OCI-LY1 (cell line): ENCODE measurements at regions not wholly inside any gene's neighbourhood (a gene's known extent, or its start where the extent isn't known, plus 50 kb on each side); places are given as distances from the start of the nearest gene placed in this dataset.

ENCODE experiments used
- H2AFZ ChIP-seq: fragments of 200-600 bp; sonication (generic), shearing (Covaris generic); 2 replicates; pipeline ENCODE4 v1.6.0; 2014; ENCODE audit warnings: antibody characterized with exemption, mild to moderate bottlenecking, low read length
- H3F3A ChIP-seq: fragments of 200-600 bp; sonication (generic), shearing (Covaris generic); 2 replicates; pipeline ENCODE4 v1.6.0; 2014; ENCODE audit warnings: mild to moderate bottlenecking, antibody characterized with exemption, low read length, moderate library complexity; ENCODE audit not compliant: insufficient read depth
- H3K27ac ChIP-seq: fragments of 200-600 bp; sonication (generic); 2 replicates; pipeline ENCODE4 v1.5.1; 2014; ENCODE audit warnings: low read length, mixed run types, mild to moderate bottlenecking, low read depth; ENCODE audit not compliant: poor library complexity, severe bottlenecking
- H3K27me3 ChIP-seq: fragments of 200-600 bp; sonication (generic); 2 replicates; pipeline ENCODE4 v1.6.0; 2014; ENCODE audit warnings: antibody characterized with exemption, mild to moderate bottlenecking, low read length, moderate library complexity; ENCODE audit not compliant: insufficient read depth
- H3K36me3 ChIP-seq: fragments of 200-600 bp; sonication (generic); 2 replicates; pipeline ENCODE4 v1.6.1; 2014; ENCODE audit warnings: mild to moderate bottlenecking, antibody characterized with exemption, low read length, moderate library complexity, mixed read lengths; ENCODE audit not compliant: insufficient read depth
- H3K4me1 ChIP-seq: fragments of 200-600 bp; sonication (generic); 2 replicates; pipeline ENCODE4 v1.5.1; 2014; ENCODE audit warnings: mild to moderate bottlenecking, low read length, moderate library complexity; ENCODE audit not compliant: insufficient read depth, severe bottlenecking
- H3K4me2 ChIP-seq: fragments of 200-600 bp; sonication (generic), shearing (Covaris generic); 2 replicates; pipeline ENCODE4 v1.6.1; 2014; ENCODE audit warnings: low read length
- H3K4me3 ChIP-seq: fragments of 200-600 bp; sonication (generic); 2 replicates; pipeline ENCODE4 v1.5.1; 2014; ENCODE audit warnings: low read length, low read depth, mild to moderate bottlenecking, mixed read lengths; ENCODE audit not compliant: poor library complexity, severe bottlenecking
- H3K79me2 ChIP-seq: fragments of 200-600 bp; shearing (Covaris generic); 2 replicates; pipeline ENCODE4 v1.6.1; 2016; ENCODE audit warnings: mixed run types, low read length, mixed read lengths; ENCODE audit not compliant: insufficient read depth
- H3K9ac ChIP-seq: fragments of 200-600 bp; sonication (generic), shearing (Covaris generic); 2 replicates; pipeline ENCODE4 v1.6.1; 2014; ENCODE audit warnings: mild to moderate bottlenecking, low read length, mixed read lengths
- H3K9me2 ChIP-seq: fragments of 200-600 bp; sonication (generic), shearing (Covaris generic); 2 replicates; pipeline ENCODE4 v1.6.1; 2014; ENCODE audit warnings: low read depth, mild to moderate bottlenecking, low read length, mixed read lengths
- H3K9me3 ChIP-seq: fragments of 200-600 bp; shearing (Covaris generic); 2 replicates; pipeline ENCODE4 v1.6.1; 2014; ENCODE audit warnings: low read length, mixed read lengths
- H4K20me1 ChIP-seq: fragments of 200-600 bp; sonication (generic), shearing (Covaris generic); 2 replicates; pipeline ENCODE4 v1.6.0; 2016; ENCODE audit warnings: mild to moderate bottlenecking, low read length; ENCODE audit not compliant: insufficient read depth
- CTCF ChIP-seq: fragments of 200-600 bp; sonication (generic), shearing (Covaris generic); IDR thresholded peaks from 2 replicates; pipeline ENCODE4 v1.5.1; 2017; ENCODE audit warnings: mild to moderate bottlenecking, antibody characterized with exemption, low read length, moderate library complexity, mixed read lengths
- EZH2 ChIP-seq: fragments of 200-600 bp; sonication (generic), shearing (Covaris generic); IDR thresholded peaks from 2 replicates; pipeline ENCODE4 v1.8.0; 2017; ENCODE audit warnings: borderline replicate concordance, mixed run types, mild to moderate bottlenecking, antibody characterized with exemption, low read length, moderate library complexity, mixed read lengths

- H2AFZ ChIP-seq, result peak overlapping the region; percentile 91
- TF ChIP-seq CTCF (no peak), EZH2 (no peak)
- peaks cover 45% of the 10 kb centered on the region for H3K4me1 ChIP-seq
- no peaks in the 10 kb centered on the region for H3F3A ChIP-seq
- no peaks in the 10 kb centered on the region for H3K9me3 ChIP-seq
- H3K27me3 ChIP-seq, result no peaks in the 10 kb centered on the region
- H3K79me2 ChIP-seq, result no peaks in the 10 kb centered on the region
- H3K4me2 ChIP-seq, result no peak overlapping the region
- no peak overlapping the region for H3K4me3 ChIP-seq
- no peaks in the 10 kb centered on the region for H3K9me2 ChIP-seq
- no peak overlapping the region for H3K9ac ChIP-seq
- no peaks in the 10 kb centered on the region for H4K20me1 ChIP-seq
- no peak overlapping the region for H3K27ac ChIP-seq
- no peaks in the 10 kb centered on the region for H3K36me3 ChIP-seq
Measured at GRCh38 chr2:145156199-145156598, 636.3 kb upstream of the ZEB2 start.

GRCh38 chr2:145155196-145155595 lies 635.3 kb upstream of the ZEB2 start:
- Histone ChIP-seq H4K20me1 (no peaks in the 10 kb centered on the region), H3F3A (no peaks in the 10 kb centered on the region), H3K27ac (no peak overlapping the region), H2AFZ (no peak overlapping the region), H3K4me2 (no peak overlapping the region), H3K27me3 (no peaks in the 10 kb centered on the region), H3K9me2 (no peaks in the 10 kb centered on the region), H3K79me2 (no peaks in the 10 kb centered on the region), H3K4me3 (no peak overlapping the region), H3K36me3 (no peaks in the 10 kb centered on the region), H3K9ac (no peak overlapping the region), H3K4me1 (peaks cover 42% of the 10 kb centered on the region), H3K9me3 (no peaks in the 10 kb centered on the region)
- TF ChIP-seq CTCF (no peak), EZH2 (no peak)

GRCh38 chr2:145154731-145155130 lies 634.8 kb upstream of the ZEB2 start:
- Histone ChIP-seq H3K36me3 (no peaks in the 10 kb centered on the region), H2AFZ (no peak overlapping the region), H3K9ac (no peak overlapping the region), H3K27ac (no peak overlapping the region), H3K9me2 (no peaks in the 10 kb centered on the region), H3F3A (no peaks in the 10 kb centered on the region), H3K27me3 (no peaks in the 10 kb centered on the region), H3K4me3 (no peak overlapping the region), H3K9me3 (no peaks in the 10 kb centered on the region), H3K79me2 (no peaks in the 10 kb centered on the region), H4K20me1 (no peaks in the 10 kb centered on the region), H3K4me1 (peaks cover 37% of the 10 kb centered on the region), H3K4me2 (no peak overlapping the region)
- TF ChIP-seq CTCF (no peak), EZH2 (no peak)
